ENCODE measurements at regions not wholly inside any gene's neighbourhood (a gene's known extent, or its start where the extent isn't known, plus 50 kb on each side); places are given as distances from the start of the nearest gene placed in this dataset.

GRCh38 chr12:47411966-47412365 lies 293.9 kb downstream of the RPAP3 start:
- no peaks in the 10 kb centered on the region for H4K20me1 ChIP-seq (ENCODE audit: insufficient read depth, low read length)
- no TSS peak for BruUV-seq (replicated peaks)
- no peaks in the 10 kb centered on the region for H3K9me3 ChIP-seq (ENCODE audit: low read length)
- ChIA-PET POLR2A (no interaction called here), CTCF (ENCODE audit: low intra/inter-chr PET ratio, low total read pairs) (no interaction called here)
- DNase-seq (ENCODE audit: low spot score): no peak
- no peak overlapping the region for H3K4me3 ChIP-seq (replicated peaks in 1 of 3; ENCODE audit: insufficient read depth in 1 of 3, low read depth in 2 of 3, low read length in 3 of 3)
- no peak overlapping the region for H3K27ac ChIP-seq (ENCODE audit: extremely low read length, insufficient read depth, low read length)
- no peak for FAIRE-seq
- ATAC-seq: no peak
- TF ChIP-seq ZBTB43 (CRISPR knock-in tag; conservative IDR thresholded peaks at IDR 0.05): no peak
- TF ChIP-seq CENPBD1 (CRISPR knock-in tag; IDR thresholded peaks at IDR 0.05; ENCODE audit: borderline replicate concordance, low read depth): no peak
- no peak for TF ChIP-seq CSRNP2 (CRISPR knock-in tag; conservative IDR thresholded peaks at IDR 0.05; ENCODE audit: low read depth)
- TF ChIP-seq SRSF4 (IDR thresholded peaks at IDR 0.05; ENCODE audit: low read depth, low read length, poor library complexity, severe bottlenecking): no peak
- TF ChIP-seq KLF13 (CRISPR knock-in tag; IDR thresholded peaks at IDR 0.05): no peak
- no peak for TF ChIP-seq STAT5B (CRISPR knock-in tag; IDR thresholded peaks at IDR 0.05)
- TF ChIP-seq EP300 (IDR thresholded peaks at IDR 0.05; ENCODE audit: low read depth in 2 of 2, low read length in 2 of 2): no peak
- no peak for TF ChIP-seq EP300 (CRISPR knock-in tag; IDR thresholded peaks at IDR 0.05; ENCODE audit: borderline replicate concordance)
- no peak for TF ChIP-seq ARID2 (CRISPR knock-in tag; IDR thresholded peaks at IDR 0.05; ENCODE audit: borderline replicate concordance)
- no peaks in the 10 kb centered on the region for H3K27me3 ChIP-seq (ENCODE audit: control insufficient read depth in 1 of 2, insufficient read depth in 2 of 2, low read length in 2 of 2)
- no peaks in the 10 kb centered on the region for H3K79me2 ChIP-seq (ENCODE audit: insufficient read depth, low read length)
- no peak overlapping the region for H3K4me2 ChIP-seq (ENCODE audit: low read depth, low read length)
- intact Hi-C loops (cut with micrococcal nuclease; ENCODE audit: unreplicated experiment): no loop called here
- no peaks in the 10 kb centered on the region for H3K36me3 ChIP-seq (replicated peaks in 1 of 2; ENCODE audit: control insufficient read depth in 1 of 2, insufficient read depth in 2 of 2, low read length in 2 of 2)
- H2AFZ ChIP-seq (ENCODE audit: low read length): no peak overlapping the region
- no peak overlapping the region for H3K9ac ChIP-seq (ENCODE audit: insufficient read depth, low read depth, low read length)
- H3K4me1 ChIP-seq (ENCODE audit: insufficient read depth, low read length): no peaks in the 10 kb centered on the region
- in situ Hi-C loops (cut with HindIII; ENCODE audit: extremely low pct_ligation_motif_present, low pct_unique_long_range_greater_than_20kb): no loop called here

All from HepG2 (cell line).